Right lobe of liver (tissue), 4 donors: ENCODE measurements at regions not wholly inside any gene's neighbourhood (a gene's known extent, or its start where the extent isn't known, plus 50 kb on each side); places are given as distances from the start of the nearest gene placed in this dataset.

Experiments used
- POLR2A ChIP-seq: fragments of 450-650 bp; IDR thresholded peaks from one replicate; pipeline ENCODE4 v1.6.1; 2017; ENCODE audit warnings: antibody characterized with exemption, mild to moderate bottlenecking
- TF ChIP-seq, protein P1 (sequence below), 4 donors: fragments of 200-600 bp in 3 of 4; fragments of 450-650 bp in 1 of 4; IDR thresholded peaks; one replicate each; pipeline versions ENCODE4 v1.5.1 to v1.8.0; 2016 to 2022; ENCODE audit warnings: antibody characterized with exemption in 4 of 4, mild to moderate bottlenecking in 2 of 4
- donor health status: DM: no; HTN: no; CAD: no.
- donor health status: DM: no; HTN: no; CAD: no.
- donor health status: DM: no; HTN: yes; CAD: no.

DNA sequence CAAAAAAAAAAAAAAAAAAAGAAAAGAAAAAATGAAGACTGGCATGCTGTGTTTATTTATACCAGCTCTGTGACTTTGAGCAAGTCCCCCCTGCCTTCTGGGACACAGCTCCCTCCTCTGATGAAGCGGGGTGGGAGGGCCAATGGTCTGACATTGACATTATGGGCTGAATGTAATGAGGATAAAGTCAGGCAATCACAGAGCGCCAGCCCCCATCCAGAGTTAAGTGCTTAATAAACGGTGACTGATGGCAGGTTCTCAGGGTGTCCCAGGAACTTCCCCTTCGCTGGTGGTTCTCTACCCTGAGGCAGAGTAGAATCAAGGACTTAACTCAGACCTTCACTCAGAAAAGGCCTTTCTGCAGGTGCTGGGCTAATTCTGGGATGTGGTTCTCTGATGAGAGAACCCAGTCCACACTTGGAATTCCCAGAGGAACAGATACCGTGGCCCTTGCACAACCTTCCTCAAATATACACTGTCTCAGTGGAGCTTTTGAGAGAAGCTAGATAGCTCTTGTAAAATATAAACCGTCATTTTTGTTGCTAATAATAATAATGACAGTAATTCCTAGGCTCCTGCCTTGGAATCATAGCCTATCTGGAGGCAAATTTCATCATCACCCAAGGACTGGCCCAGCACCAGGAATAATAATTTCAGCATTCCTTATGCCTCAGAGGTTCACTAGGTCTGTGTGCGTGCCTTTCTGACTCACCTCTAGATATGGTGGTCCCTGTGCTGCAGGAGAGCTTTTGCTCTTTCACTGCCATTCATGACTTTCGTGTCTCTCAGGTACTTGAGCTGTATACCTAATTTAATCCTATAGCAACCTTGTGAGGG is 115.8 kb downstream of the RPLP1 start:
- TF ChIP-seq, protein P1, sequence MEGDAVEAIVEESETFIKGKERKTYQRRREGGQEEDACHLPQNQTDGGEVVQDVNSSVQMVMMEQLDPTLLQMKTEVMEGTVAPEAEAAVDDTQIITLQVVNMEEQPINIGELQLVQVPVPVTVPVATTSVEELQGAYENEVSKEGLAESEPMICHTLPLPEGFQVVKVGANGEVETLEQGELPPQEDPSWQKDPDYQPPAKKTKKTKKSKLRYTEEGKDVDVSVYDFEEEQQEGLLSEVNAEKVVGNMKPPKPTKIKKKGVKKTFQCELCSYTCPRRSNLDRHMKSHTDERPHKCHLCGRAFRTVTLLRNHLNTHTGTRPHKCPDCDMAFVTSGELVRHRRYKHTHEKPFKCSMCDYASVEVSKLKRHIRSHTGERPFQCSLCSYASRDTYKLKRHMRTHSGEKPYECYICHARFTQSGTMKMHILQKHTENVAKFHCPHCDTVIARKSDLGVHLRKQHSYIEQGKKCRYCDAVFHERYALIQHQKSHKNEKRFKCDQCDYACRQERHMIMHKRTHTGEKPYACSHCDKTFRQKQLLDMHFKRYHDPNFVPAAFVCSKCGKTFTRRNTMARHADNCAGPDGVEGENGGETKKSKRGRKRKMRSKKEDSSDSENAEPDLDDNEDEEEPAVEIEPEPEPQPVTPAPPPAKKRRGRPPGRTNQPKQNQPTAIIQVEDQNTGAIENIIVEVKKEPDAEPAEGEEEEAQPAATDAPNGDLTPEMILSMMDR (IDR thresholded peaks at IDR 0.05), result no peak
- no peak for TF ChIP-seq POLR2A
